Stomach (tissue), 8 donors: ENCODE measurements at regions not wholly inside any gene's neighbourhood (a gene's known extent, or its start where the extent isn't known, plus 50 kb on each side); places are given as distances from the start of the nearest gene placed in this dataset.

Source experiments
- DNase-seq, 2 donors: peaks; one replicate each; pipeline versions ENCODE4 v3.0.0 to v3.0.0-alpha.2; 2013 to 2019
- H3K27ac ChIP-seq, 5 donors: fragments of 200-600 bp in 4 of 5; sonication (generic) in 4 of 5; one replicate each; pipeline ENCODE4 v1.5.1; 2013 to 2019; ENCODE audit warnings: mild to moderate bottlenecking in 1 of 5, moderate library complexity in 1 of 5
- H3K27me3 ChIP-seq, 3 donors: fragments of 200-600 bp; sonication (generic); one replicate each; pipeline ENCODE4 v1.5.1; 2017 to 2019; ENCODE audit warnings: mixed run types in 1 of 3
- H3K36me3 ChIP-seq, 4 donors: fragments of 200-600 bp; sonication (generic); 1 replicate in 3 of 4; 2 replicates in 1 of 4; pipeline ENCODE4 v1.5.1; 2016 to 2019
- H3K4me1 ChIP-seq, 4 donors: fragments of 200-600 bp; sonication (generic); one replicate each; pipeline ENCODE4 v1.5.1; 2016 to 2019
- H3K4me3 ChIP-seq, 4 donors: fragments of 200-600 bp; sonication (generic) in 3 of 4; one replicate each; pipeline ENCODE4 v1.5.1; 2016 to 2019; ENCODE audit warnings: mild to moderate bottlenecking in 1 of 4
- H3K9me3 ChIP-seq, 4 donors: fragments of 200-600 bp; sonication (generic); one replicate each; pipeline ENCODE4 v1.5.1; 2016 to 2019
- CTCF ChIP-seq, 7 experiments: fragments of 450-650 bp in 4 of 7; fragments of 200-600 bp in 3 of 7; sonication (generic) in 3 of 7; IDR thresholded peaks; one replicate each; pipeline ENCODE4 v1.5.1; 2016 to 2019; ENCODE audit warnings: antibody characterized with exemption in 7 of 7, control low read depth in 2 of 7, mild to moderate bottlenecking in 1 of 7
- EP300 ChIP-seq: sonication (generic); formaldehyde crosslinking; IDR thresholded peaks from one replicate; pipeline ENCODE4 v1.6.1; 2017; ENCODE audit warnings: antibody characterized with exemption
- POLR2A ChIP-seq, 4 donors: fragments of 450-650 bp; IDR thresholded peaks; one replicate each; pipeline ENCODE4 v1.6.1; 2016; ENCODE audit warnings: antibody characterized with exemption in 4 of 4, control low read depth in 2 of 4, mild to moderate bottlenecking in 1 of 4, moderate library complexity in 1 of 4
- POLR2AphosphoS5 ChIP-seq, 3 donors: sonication (generic); formaldehyde crosslinking; IDR thresholded peaks; one replicate each; pipeline ENCODE4 v1.6.1; 2016; ENCODE audit warnings: antibody characterized with exemption in 3 of 3
- WGBS, 5 donors: extraction: QIAGEN DNeasy Blood & Tissue Kit in 3 of 5; methylation state at CpG; one replicate each; pipeline versions ENCODE4 v1.1.5 to v1.1.7; 2013 to 2018; 5-methylcytosine and 5-hydroxymethylcytosine counted together
- intact Hi-C: fragments of 100-400 bp; cut with DNase I; formaldehyde crosslinking; loops from one replicate; pipeline ENCODE4 v1.15.1; 2023; ENCODE audit warnings: low total_unique reads
- donor health status: healthy with polysubstance abuse.
- donor health status: Bipolar disorder and iron deficiency.
- donor health status: healthy.

GRCh38 chr7:18401757-18402156, 93.8 kb upstream of the HDAC9 start:
- WGBS, 5 donors = 25 to 65% (median 36%) methylated on average over 1 of the region's 1 CpG
- peaks cover 0 to 24% (median 0%) of the 10 kb centered on the region in 4 donors for H3K4me1 ChIP-seq

GRCh38 chr7:18402488-18403183, 92.9 kb upstream of the HDAC9 start:
- intact Hi-C loops = no loop called here
- no peaks in the 10 kb centered on the region for H3K27me3 ChIP-seq
- H3K4me1 ChIP-seq = peaks cover 0 to 24% (median 0%) of the 10 kb centered on the region in 4 donors
- H3K4me3 ChIP-seq = no peak overlapping the region
- 26 to 45% (median 37%) methylated on average over 5 of the region's 5 CpGs for WGBS, 5 donors
- no peak for DNase-seq
- H3K9me3 ChIP-seq = no peaks in the 10 kb centered on the region
- TF ChIP-seq EP300 (no peak), POLR2AphosphoS5 (IDR thresholded peaks at IDR 0.05) (no peak), CTCF (IDR thresholded peaks at IDR 0.05) (no peak), POLR2A (IDR thresholded peaks at IDR 0.05) (no peak)
- no peak overlapping the region for H3K27ac ChIP-seq
- H3K36me3 ChIP-seq = no peaks in the 10 kb centered on the region

More at GRCh38 chr7:18401757-18402156, 93.8 kb upstream of the HDAC9 start:
- intact Hi-C loops = no loop called here
- H3K36me3 ChIP-seq = no peaks in the 10 kb centered on the region
- no peaks in the 10 kb centered on the region for H3K27me3 ChIP-seq
- no peak for TF ChIP-seq POLR2A (IDR thresholded peaks at IDR 0.05)
- TF ChIP-seq EP300 = no peak
- TF ChIP-seq CTCF (IDR thresholded peaks at IDR 0.05) = no peak
- TF ChIP-seq POLR2AphosphoS5 (IDR thresholded peaks at IDR 0.05) = no peak
- no peak for DNase-seq
- H3K9me3 ChIP-seq = no peaks in the 10 kb centered on the region
- H3K4me3 ChIP-seq = no peak overlapping the region
- H3K27ac ChIP-seq = no peak overlapping the region

GRCh38 chr7:18405726-18406125, 89.8 kb upstream of the HDAC9 start:
- no peak for DNase-seq
- no peak overlapping the region for H3K27ac ChIP-seq
- 78 to 91% (median 83%) methylated on average over 1 of the region's 1 CpG for WGBS, 5 donors
- no peaks in the 10 kb centered on the region for H3K9me3 ChIP-seq
- TF ChIP-seq POLR2AphosphoS5 (IDR thresholded peaks at IDR 0.05) = no peak
- no peak for TF ChIP-seq EP300
- TF ChIP-seq POLR2A (IDR thresholded peaks at IDR 0.05) = no peak
- TF ChIP-seq CTCF (IDR thresholded peaks at IDR 0.05) = no peak
- no peak overlapping the region for H3K4me3 ChIP-seq
- no peaks in the 10 kb centered on the region for H3K27me3 ChIP-seq
- intact Hi-C loops = no loop called here
- H3K36me3 ChIP-seq = no peaks in the 10 kb centered on the region
- peaks cover 0 to 22% (median 0%) of the 10 kb centered on the region in 4 donors for H3K4me1 ChIP-seq

- Histone ChIP-seq H3K4me3 (no peak overlapping the region), H3K9me3 (no peaks in the 10 kb centered on the region), H3K27me3 (no peaks in the 10 kb centered on the region), H3K36me3 (no peaks in the 10 kb centered on the region), H3K4me1 (peaks cover 0 to 8% (median 0%) of the 10 kb centered on the region in 4 donors), H3K27ac (no peak overlapping the region)
- no peak for DNase-seq
- 41 to 65% (median 55%) methylated on average over 4 of the region's 4 CpGs for WGBS, 5 donors
- TF ChIP-seq POLR2AphosphoS5 (IDR thresholded peaks at IDR 0.05) (no peak), CTCF (IDR thresholded peaks at IDR 0.05) (no peak), EP300 (no peak), POLR2A (IDR thresholded peaks at IDR 0.05) (no peak)
- intact Hi-C loops = no loop called here
These were observed 88.2 kb upstream of the HDAC9 start for GRCh38 chr7:18407385-18407784.
